Transverse colon (tissue), 4 donors: ENCODE measurements at regions not wholly inside any gene's neighbourhood (a gene's known extent, or its start where the extent isn't known, plus 50 kb on each side); places are given as distances from the start of the nearest gene placed in this dataset.

Experiments used
- DNase-seq: peaks from one replicate; pipeline ENCODE4 v3.0.0-alpha.2; 2019
- H3K27ac ChIP-seq, 4 donors: fragments of 200-600 bp; sonication (generic); 2 replicates each; pipeline ENCODE4 v1.5.1; 2016 to 2018; ENCODE audit warnings: inconsistent platforms in 4 of 4
- H3K27me3 ChIP-seq: fragments of 200-600 bp; sonication (generic); 2 replicates; pipeline ENCODE4 v1.5.1; 2017; ENCODE audit warnings: inconsistent platforms
- H3K36me3 ChIP-seq, 4 donors: fragments of 200-600 bp; sonication (generic); 2 replicates each; pipeline ENCODE4 v1.5.1; 2017 to 2019; ENCODE audit warnings: inconsistent platforms in 4 of 4
- H3K4me1 ChIP-seq, 4 donors: fragments of 200-600 bp; sonication (generic); 2 replicates each; pipeline ENCODE4 v1.5.1; 2017 to 2020; ENCODE audit warnings: inconsistent platforms in 4 of 4
- H3K4me3 ChIP-seq, 4 donors: fragments of 200-600 bp; sonication (generic); 1 replicate in 1 of 4; 2 replicates in 3 of 4; pipeline versions ENCODE4 v1.5.1 to v1.6.1; 2017 to 2019; ENCODE audit warnings: inconsistent platforms in 4 of 4
- H3K9me3 ChIP-seq, 2 donors: fragments of 200-600 bp; sonication (generic); 2 replicates each; pipeline ENCODE4 v1.5.1; 2017 to 2019; ENCODE audit warnings: inconsistent platforms in 2 of 2
- CTCF ChIP-seq, 5 experiments: fragments of 200-600 bp in 3 of 5; fragments of 450-650 bp in 2 of 5; sonication (generic) in 3 of 5; IDR thresholded peaks; 1 replicate in 2 of 5; 2 replicates in 3 of 5; pipeline ENCODE4 v1.5.1; 2016 to 2017; ENCODE audit warnings: antibody characterized with exemption in 5 of 5, inconsistent platforms in 3 of 5, mild to moderate bottlenecking in 2 of 5, moderate library complexity in 1 of 5
- EP300 ChIP-seq: sonication (generic); formaldehyde crosslinking; IDR thresholded peaks from one replicate; pipeline ENCODE4 v1.6.1; 2017; ENCODE audit warnings: antibody characterized with exemption, low read depth
- POLR2A ChIP-seq: fragments of 450-650 bp; IDR thresholded peaks from one replicate; pipeline ENCODE4 v1.6.1; 2016; ENCODE audit warnings: antibody characterized with exemption, mild to moderate bottlenecking, moderate library complexity
- POLR2AphosphoS5 ChIP-seq, 3 donors: sonication (generic); formaldehyde crosslinking; IDR thresholded peaks; one replicate each; pipeline ENCODE4 v1.6.1; 2016; ENCODE audit warnings: antibody characterized with exemption in 3 of 3
- WGBS, 2 donors: methylation state at CpG; one replicate each; pipeline ENCODE4 v1.1.5; 2018; ENCODE audit warnings: low coverage in 1 of 2; 5-methylcytosine and 5-hydroxymethylcytosine counted together
- in situ Hi-C, 4 donors: fragments of 200-750 bp; cut with MboI; loops; one replicate each; pipeline versions ENCODE4 v1.15.0 to v1.15.1; 2017; ENCODE audit warnings: low sequenced_read_pairs in 3 of 4, low pct_ligation_motif_present in 1 of 4, low pct_unique_long_range_greater_than_20kb in 1 of 4
- intact Hi-C: fragments of 100-400 bp; cut with DNase I; formaldehyde crosslinking; loops from one replicate; pipeline ENCODE4 v1.15.1; 2023; ENCODE audit warnings: low total_unique reads

GRCh38 chr4:52477191-52477780, 181.8 kb downstream of the USP46 start:
- no peak overlapping the region for H3K27ac ChIP-seq
- in situ Hi-C loops (no loop called here), intact Hi-C loops (no loop called here)
- no peak for DNase-seq
- 55 to 78% methylated on average over 3 of the region's 3 CpGs for WGBS, 2 donors
- no peak for TF ChIP-seq CTCF (IDR thresholded peaks at IDR 0.05)
- TF ChIP-seq POLR2A = no peak
- TF ChIP-seq EP300 = no peak
- no peak for TF ChIP-seq POLR2AphosphoS5 (IDR thresholded peaks at IDR 0.05)
- H3K4me3 ChIP-seq = no peak overlapping the region
- H3K36me3 ChIP-seq = no peaks in the 10 kb centered on the region
- H3K9me3 ChIP-seq = no peaks in the 10 kb centered on the region
- no peaks in the 10 kb centered on the region for H3K4me1 ChIP-seq
- H3K27me3 ChIP-seq = no peaks in the 10 kb centered on the region

- H3K4me1 ChIP-seq = no peaks in the 10 kb centered on the region
- no peak overlapping the region for H3K4me3 ChIP-seq
- 29 to 42% methylated on average over 2 of the region's 2 CpGs for WGBS, 2 donors
- H3K27ac ChIP-seq = no peak overlapping the region
- no peaks in the 10 kb centered on the region for H3K9me3 ChIP-seq
- no peaks in the 10 kb centered on the region for H3K27me3 ChIP-seq
- intact Hi-C loops = loop anchor here (5.0 kb wide), 1 partner anchor 606 kb away; no protein-coding TSS in a partner anchor
- in situ Hi-C loops = no loop called here
- DNase-seq = no peak
- no peak for TF ChIP-seq POLR2A
- no peak for TF ChIP-seq POLR2AphosphoS5 (IDR thresholded peaks at IDR 0.05)
- TF ChIP-seq EP300 = no peak
- no peak for TF ChIP-seq CTCF (IDR thresholded peaks at IDR 0.05)
- no peaks in the 10 kb centered on the region for H3K36me3 ChIP-seq
Measured at GRCh38 chr4:52483186-52483890, 175.8 kb downstream of the USP46 start.

GRCh38 chr4:52507774-52508173, 151.3 kb downstream of the USP46 start:
- TF ChIP-seq POLR2AphosphoS5 (IDR thresholded peaks at IDR 0.05) (no peak), EP300 (no peak), CTCF (IDR thresholded peaks at IDR 0.05) (no peak), POLR2A (no peak)
- intact Hi-C loops (no loop called here), in situ Hi-C loops (no loop called here)
- no peak overlapping the region for H3K4me3 ChIP-seq
- H3K36me3 ChIP-seq = no peaks in the 10 kb centered on the region
- no peak for DNase-seq
- H3K27ac ChIP-seq = no peak overlapping the region
- H3K9me3 ChIP-seq = no peaks in the 10 kb centered on the region
- 38% methylated on average over 1 of the region's 1 CpG; no CpG with 5 or more reads in 1 of the 2 donors for WGBS, 2 donors
- H3K4me1 ChIP-seq = no peaks in the 10 kb centered on the region
- H3K27me3 ChIP-seq = no peaks in the 10 kb centered on the region

GRCh38 chr4:52510939-52511565, 148.0 kb downstream of the USP46 start:
- no peak overlapping the region for H3K27ac ChIP-seq
- in situ Hi-C loops = no loop called here
- no peaks in the 10 kb centered on the region for H3K4me1 ChIP-seq
- H3K36me3 ChIP-seq = no peaks in the 10 kb centered on the region
- no peak for DNase-seq
- TF ChIP-seq CTCF (IDR thresholded peaks at IDR 0.05) (no peak), POLR2AphosphoS5 (IDR thresholded peaks at IDR 0.05) (no peak), POLR2A (no peak), EP300 (no peak)
- 54 to 66% methylated on average over 3 of the region's 3 CpGs for WGBS, 2 donors
- no peaks in the 10 kb centered on the region for H3K27me3 ChIP-seq
- no peaks in the 10 kb centered on the region for H3K9me3 ChIP-seq
- intact Hi-C loops = no loop called here
- H3K4me3 ChIP-seq = no peak overlapping the region
